AG04449 (cell line): ENCODE measurements at regions not wholly inside any gene's neighbourhood (a gene's known extent, or its start where the extent isn't known, plus 50 kb on each side); places are given as distances from the start of the nearest gene placed in this dataset.
"Not testable (repeated sequence)": the region's sequence is repeated elsewhere in the genome, so short reads cannot be mapped to it uniquely, and the experiment has no call there.

Experiments
- CTCF ChIA-PET: fragments of 350-600 bp; formaldehyde crosslinking; extraction: SDS; loops from one replicate; lab custom pipeline; 2021; ENCODE audit warnings: antibody characterized with exemption; lab: Yijun Ruan, JAX
- POLR2A ChIA-PET: fragments of 400-600, 350-600 bp; formaldehyde crosslinking; extraction: SDS; loops from one replicate; lab custom pipeline; 2020; ENCODE audit warnings: antibody characterized with exemption, inconsistent platforms; lab: Yijun Ruan, JAX
- DNase-seq: peaks from one replicate; pipeline ENCODE4 v3.0.0-alpha.2; 2010; ENCODE audit warnings: low read depth, low spot score
- H3K4me3 ChIP-seq: 2 replicates; pipeline ENCODE4 v1.5.1; 2011; ENCODE audit warnings: low read depth, mild to moderate bottlenecking, control low read depth, low read length
- CTCF ChIP-seq: IDR thresholded peaks from one replicate; pipeline ENCODE4 v1.5.1; 2011; ENCODE audit warnings: mild to moderate bottlenecking, moderate library complexity, low read length, control low read depth, inconsistent platforms; ENCODE audit not compliant: insufficient read depth; ENCODE audit errors: missing control alignments

- H3K4me3 ChIP-seq, POLR2A ChIA-PET, DNase-seq, CTCF ChIA-PET: not testable (repeated sequence)
Measured at GRCh38 chr16:29142506-29142905, 157.7 kb downstream of the LAT start.

GRCh38 chr16:29141586-29142324 lies 156.9 kb downstream of the LAT start:
- ChIA-PET POLR2A (no interaction called here), CTCF (no interaction called here)
- no peak for TF ChIP-seq CTCF
- no peak overlapping the region for H3K4me3 ChIP-seq
- DNase-seq: no peak

- POLR2A ChIA-PET: not testable (repeated sequence)
Measured at GRCh38 chr16:29141121-29141520, 156.3 kb downstream of the LAT start.

GRCh38 chr16:29139901-29140855 lies 155.3 kb downstream of the LAT start:
- POLR2A ChIA-PET: interaction anchor here (0.6 kb wide), 1 partner anchor 676 kb away, joined by 3 read pairs; no protein-coding TSS in a partner anchor
- DNase-seq, CTCF ChIA-PET, H3K4me3 ChIP-seq: not testable (repeated sequence)

More at GRCh38 chr16:29141121-29141520, 156.3 kb downstream of the LAT start:
- CTCF ChIA-PET, DNase-seq, H3K4me3 ChIP-seq: not testable (repeated sequence)

GRCh38 chr16:29139261-29139802 lies 154.5 kb downstream of the LAT start:
- TF ChIP-seq CTCF: no peak
- ChIA-PET CTCF (no interaction called here), POLR2A (interaction anchor here (0.6 kb wide), 1 partner anchor 677 kb away, joined by 3 read pairs; no protein-coding TSS in a partner anchor)
- no peak for DNase-seq
- no peak overlapping the region for H3K4me3 ChIP-seq

GRCh38 chr16:29138698-29139097 lies 153.8 kb downstream of the LAT start:
- H3K4me3 ChIP-seq, DNase-seq, CTCF ChIA-PET, POLR2A ChIA-PET: not testable (repeated sequence)

GRCh38 chr16:29137894-29138662 lies 153.2 kb downstream of the LAT start:
- DNase-seq, POLR2A ChIA-PET, H3K4me3 ChIP-seq, CTCF ChIA-PET: not testable (repeated sequence)

- POLR2A ChIA-PET, H3K4me3 ChIP-seq, DNase-seq, CTCF ChIA-PET: not testable (repeated sequence)
Measured at GRCh38 chr16:29137461-29137860, 152.6 kb downstream of the LAT start.

GRCh38 chr16:29136916-29137315 lies 152.1 kb downstream of the LAT start:
- CTCF ChIA-PET, H3K4me3 ChIP-seq, POLR2A ChIA-PET, DNase-seq: not testable (repeated sequence)

- POLR2A ChIA-PET, DNase-seq, H3K4me3 ChIP-seq, CTCF ChIA-PET: not testable (repeated sequence)
Measured at GRCh38 chr16:29136046-29136696, 151.3 kb downstream of the LAT start.

GRCh38 chr16:29135098-29135497 lies 150.2 kb downstream of the LAT start:
- H3K4me3 ChIP-seq, CTCF ChIA-PET, DNase-seq, POLR2A ChIA-PET: not testable (repeated sequence)

- DNase-seq, H3K4me3 ChIP-seq, CTCF ChIA-PET, POLR2A ChIA-PET: not testable (repeated sequence)
Measured at GRCh38 chr16:29133681-29134430, 149.0 kb downstream of the LAT start.
